CD1c-positive myeloid dendritic cell (primary cell): ENCODE measurements at regions not wholly inside any gene's neighbourhood (a gene's known extent, or its start where the extent isn't known, plus 50 kb on each side); places are given as distances from the start of the nearest gene placed in this dataset.

ENCODE experiments used
- DNase-seq: peaks from one replicate; pipeline ENCODE4 v3.0.0-alpha.2; 2016; ENCODE audit errors: extremely low spot score

DNA sequence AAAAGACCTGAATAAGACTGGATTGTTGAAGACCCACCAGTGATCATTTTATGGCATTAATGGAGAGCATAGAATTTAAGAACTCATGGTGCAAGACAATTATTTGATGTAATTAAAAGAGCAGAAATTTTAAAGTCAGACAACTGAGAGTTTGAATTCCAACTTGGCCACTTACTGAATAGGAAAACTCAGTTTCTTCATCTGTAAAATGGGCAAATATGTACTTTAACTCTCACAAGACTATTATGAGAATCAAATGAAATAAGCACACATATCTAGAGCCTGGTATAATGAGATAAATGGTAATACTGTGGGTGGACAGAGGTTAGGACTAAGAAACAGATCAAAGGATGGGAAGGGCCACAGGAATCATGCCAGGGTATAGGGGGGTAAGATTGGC, 88.0 kb downstream of the SOX9 start:
- no peak for DNase-seq

DNA sequence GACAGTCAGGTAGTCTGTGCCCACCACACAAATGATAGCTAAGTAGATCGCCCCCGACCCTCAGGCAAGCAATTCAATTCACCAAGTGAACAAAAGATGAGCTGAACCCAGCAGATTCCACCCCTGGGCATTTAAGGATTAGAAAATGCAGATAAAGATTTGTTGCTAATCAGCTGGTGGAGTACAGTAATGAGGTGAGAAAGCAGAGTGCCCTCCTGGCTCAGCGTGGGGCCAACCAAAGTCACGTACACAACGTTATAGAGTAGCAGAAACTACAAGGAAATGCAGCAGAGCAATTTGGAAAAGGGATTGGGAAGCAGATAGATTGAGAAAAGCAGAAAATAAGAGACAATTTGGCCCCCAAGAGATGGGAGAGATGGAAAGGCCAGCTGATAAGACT, 91.2 kb downstream of the SOX9 start:
- no peak for DNase-seq

DNA sequence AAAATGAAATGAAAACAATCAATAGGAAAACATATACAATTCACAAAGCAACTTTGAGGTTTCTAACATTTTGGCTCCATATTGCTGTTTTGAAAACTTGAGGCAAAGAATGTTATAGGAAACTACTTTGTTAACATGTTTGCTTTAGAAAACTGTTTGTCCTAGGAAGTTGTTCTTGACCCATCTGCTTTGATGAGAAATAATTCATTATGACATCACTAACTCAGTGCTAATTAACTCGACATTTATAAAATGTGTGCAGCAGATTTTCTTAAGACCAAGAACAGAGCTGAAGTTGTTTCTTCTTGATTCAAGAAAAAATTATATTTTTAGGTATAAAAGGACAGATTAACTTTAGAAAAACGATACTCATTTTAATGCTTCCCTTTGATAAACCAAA, 94.7 kb downstream of the SOX9 start:
- DNase-seq = no peak

DNA sequence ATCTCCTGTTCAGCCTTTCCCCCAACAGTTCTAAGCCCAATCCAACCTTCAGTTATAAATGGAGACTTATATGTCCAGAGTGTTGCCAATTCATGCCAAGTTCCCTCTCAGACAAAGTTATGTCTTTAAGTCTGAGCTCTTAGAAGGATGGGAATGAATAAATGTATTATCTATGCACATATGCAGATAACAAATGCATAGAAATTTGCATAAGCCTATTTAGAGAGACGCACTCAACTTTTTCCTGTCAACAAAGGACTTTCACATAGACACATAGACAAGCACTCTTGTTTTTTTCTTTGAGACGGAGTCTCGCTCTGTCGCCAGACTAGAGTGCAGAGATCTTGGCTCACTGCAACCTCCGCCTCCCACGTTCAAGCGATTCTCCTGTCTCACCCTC, 95.1 kb downstream of the SOX9 start:
- no peak for DNase-seq

DNA sequence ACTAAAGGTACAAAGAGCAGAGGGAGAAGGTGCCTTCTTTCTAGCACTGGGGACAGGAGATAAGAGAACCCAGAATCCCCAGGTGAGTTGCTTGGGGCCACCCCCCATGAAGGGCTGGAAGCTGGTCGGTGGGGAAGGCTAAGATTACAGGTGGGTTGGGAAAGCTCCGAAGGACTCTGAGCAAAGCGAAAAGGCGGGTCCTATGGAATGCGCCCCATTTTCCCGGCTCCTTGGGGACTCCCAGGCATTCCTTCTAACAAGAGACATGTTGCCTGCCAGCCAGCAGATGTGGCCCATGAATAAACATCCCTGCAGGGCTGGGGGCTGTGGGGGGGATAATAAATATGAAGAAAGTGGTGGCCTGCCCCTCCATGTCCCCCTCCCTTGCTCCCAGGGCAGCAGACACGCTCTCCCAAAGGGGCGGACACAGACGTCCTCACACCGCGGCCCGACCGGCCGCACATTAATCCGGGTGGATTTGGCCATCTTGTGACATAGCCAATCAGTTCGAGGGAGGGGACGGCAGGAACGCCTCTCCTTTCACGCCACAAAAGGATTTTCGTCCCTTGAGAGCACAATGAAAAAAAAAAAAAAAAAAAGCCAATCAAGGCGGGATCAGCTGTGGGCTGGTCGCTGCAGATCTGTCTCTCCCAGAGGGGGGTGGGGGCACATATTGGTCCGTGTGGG, 98.5 kb downstream of the SOX9 start:
- no peak for DNase-seq

DNA sequence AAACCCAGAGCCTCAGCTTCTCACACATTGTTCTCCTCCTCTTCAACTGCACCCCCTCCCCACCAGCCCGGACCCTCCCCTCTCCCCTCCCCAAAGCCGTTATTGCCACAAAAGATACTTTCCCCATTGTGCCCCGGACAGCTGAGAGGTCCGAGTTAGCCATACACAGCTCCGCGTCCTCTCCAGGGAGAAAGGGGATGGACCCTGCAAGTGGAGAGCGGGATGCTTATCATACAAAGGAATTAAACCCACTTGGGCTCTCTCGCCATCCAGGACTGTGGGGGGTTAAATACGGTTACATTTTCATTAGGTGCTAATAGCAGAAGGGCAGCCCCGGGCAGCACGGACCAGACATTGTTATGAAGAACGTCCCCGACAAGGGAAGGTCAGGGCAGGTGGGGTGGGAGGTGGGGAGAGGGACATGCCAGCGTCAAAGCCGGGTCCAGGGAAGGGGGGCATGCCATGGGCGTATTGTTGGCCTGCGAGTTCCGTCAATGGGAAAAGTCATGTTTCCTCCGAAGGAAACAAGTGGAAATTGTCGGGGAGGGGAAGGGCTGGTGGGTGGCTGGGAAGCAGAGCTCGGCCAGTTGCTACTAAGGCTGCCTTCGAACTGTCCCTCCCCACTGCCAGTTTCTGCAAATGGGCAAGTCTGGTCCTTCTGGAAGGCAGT, 99.1 kb downstream of the SOX9 start:
- DNase-seq = no peak

DNA sequence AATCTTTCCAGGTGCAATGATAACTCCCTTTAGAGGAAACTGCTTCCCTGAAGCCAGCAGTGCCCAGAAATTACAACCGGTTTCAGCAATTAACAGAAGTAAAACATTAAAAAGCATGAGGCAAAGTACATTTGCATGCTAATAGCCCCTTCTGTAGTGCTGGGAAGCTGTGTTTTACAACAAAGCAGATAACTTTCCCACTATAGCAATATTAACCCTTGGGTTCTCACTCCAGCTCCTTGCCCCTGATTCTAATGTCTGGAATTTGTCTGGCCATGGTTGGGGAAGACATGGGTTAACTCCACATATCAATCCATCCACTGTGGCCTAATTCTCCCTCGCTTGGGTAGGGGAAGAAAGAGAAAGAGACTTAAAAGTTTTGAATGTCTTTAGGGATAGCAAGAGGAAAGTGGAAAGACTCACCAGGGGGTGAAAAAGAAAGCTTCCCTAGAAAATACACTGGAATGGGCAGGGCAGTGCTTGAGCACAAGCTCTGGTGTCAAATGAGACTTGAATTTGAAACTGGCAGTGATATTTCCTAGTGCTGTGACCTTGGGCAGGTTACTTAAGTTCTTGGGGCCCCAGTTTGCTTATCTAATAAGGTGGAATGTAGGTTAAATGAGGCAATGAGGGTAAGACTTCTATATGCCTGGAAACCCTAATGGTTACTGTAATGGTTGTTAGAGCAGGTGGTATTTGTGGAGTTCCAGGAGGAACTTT, 102.0 kb downstream of the SOX9 start:
- no peak for DNase-seq

DNA sequence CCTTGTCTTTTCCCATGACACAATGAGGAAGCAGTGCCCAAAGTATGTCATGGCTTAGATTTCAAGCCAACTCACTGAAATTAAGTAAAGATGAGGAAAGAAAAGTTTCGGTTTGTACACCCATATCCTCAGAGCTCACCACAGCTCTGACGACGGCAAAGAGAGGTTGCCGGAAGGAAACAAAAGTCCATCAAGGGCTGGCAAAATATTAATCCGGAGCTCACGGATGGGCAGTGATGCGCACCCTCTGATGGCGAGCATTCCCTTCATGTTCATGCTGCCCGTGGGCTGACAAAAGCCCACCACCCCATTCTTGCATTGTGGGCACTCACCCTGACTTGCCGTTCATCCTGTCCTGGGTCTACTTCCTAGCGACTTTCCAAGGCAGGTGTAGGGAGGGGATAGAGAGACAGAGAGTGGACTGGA, 103.1 kb downstream of the SOX9 start:
- DNase-seq = no peak

DNA sequence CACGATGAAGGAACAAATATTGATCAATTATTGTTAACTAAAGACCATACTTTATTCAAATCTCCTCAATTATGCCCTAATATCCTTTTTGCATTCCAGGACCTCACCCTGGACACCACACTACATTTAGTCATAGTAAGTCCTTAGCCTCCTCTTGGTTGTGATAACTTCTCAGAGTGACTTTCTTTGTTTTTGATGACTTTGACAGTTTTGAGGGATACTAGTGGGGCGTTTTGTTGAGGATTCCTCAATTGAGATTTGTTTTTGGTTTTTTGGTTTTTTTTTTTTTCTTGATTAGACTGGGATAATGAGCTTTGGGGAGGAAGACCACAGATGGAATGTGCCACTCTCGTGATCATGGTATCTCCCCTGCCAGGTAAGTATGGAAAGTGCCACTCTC, 105.5 kb downstream of the SOX9 start:
- DNase-seq = no peak

DNA sequence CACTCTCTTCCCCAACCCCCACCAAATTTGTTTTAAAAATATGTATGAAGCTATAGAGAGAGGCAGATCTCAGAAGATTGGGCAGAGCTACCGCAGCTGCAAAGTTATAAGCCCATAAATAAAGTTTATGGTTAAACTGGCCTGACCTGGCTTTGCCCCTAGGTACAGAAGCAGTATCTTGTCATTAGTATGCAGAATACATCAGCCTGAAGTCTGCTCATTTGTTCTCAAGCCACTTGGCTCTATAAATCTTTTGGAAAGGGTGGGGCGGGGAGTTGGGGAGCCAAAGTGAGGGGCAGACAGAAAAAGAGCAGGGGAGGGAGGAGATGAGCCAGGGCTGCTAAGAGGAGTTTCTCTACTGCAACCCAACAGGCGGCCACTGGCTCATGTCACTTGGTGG, 113.2 kb downstream of the SOX9 start:
- no peak for DNase-seq

DNA sequence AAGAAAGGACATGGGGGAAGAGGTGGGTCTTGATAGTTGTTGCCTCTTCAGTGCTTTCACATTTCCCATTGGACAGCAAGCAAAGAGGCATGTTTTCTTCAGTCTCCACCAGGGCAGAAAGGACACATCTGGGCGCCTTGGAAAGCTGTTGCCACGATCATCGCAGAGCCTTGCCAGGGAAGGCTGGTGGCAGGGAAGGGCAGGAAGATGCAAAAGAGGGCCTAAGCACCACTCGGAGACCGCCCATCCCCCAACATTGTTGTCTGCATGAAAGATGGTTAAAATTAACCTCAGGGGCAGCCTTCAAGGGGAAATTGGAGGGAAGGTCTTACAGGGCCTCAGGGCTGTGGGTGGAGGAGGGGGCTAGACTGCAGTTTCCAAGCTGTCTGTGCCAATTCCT, 114.2 kb downstream of the SOX9 start:
- no peak for DNase-seq

DNA sequence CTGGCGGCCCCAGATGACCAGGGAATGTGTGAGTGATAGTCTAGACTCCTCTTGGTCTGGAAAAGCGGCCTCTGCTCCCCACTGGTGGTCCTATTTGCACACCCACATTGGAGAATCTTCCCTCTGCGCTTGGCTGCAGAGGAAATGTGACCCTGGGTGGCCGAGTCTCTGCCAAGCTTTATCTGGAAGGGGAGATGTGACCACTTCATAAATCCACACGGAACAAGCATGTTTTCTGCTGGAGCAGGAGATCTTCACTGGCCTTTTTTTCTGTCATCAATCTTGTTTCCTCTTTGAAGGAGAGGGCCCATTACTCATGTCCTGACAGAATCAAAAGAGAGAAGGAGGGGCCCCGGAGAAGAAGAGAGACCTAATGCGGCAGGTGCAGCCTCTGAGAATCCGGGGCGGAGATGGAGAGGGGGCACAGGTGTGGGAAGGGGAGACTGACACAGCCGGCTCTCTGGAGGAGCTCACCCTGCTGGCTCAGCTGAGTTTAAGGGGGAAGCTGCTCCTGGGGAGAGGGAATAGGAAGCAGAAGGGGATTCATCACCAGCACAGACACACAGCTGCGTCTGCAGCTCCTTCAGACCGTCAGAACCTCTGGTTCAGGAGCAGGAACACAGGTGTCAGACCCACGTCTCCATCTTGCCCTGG, 116.3 kb downstream of the SOX9 start:
- no peak for DNase-seq

DNA sequence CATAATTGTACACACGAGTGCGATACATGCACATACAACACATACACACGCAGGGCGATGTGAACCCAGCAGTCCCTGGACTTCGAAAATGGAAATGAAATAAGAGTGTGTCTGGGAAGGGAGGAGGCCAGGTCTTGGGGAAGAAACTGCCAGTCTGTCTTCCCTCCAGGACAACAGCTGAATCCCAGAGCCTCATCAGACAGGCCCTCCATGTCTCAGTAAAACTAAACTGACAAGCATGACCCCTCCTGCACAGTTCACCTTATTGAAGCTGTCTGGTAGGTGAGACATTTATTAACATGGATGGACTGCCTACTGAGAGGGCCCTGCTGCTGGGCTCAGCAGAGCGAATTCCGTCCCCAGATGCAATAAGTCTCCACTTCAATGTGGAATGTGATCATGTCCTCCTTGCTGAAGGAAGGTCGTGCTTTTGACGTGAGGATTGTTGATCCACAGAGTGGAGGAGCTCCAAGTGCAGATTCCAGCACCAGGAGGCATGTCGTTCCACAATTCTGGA, 117.4 kb downstream of the SOX9 start:
- no peak for DNase-seq

DNA sequence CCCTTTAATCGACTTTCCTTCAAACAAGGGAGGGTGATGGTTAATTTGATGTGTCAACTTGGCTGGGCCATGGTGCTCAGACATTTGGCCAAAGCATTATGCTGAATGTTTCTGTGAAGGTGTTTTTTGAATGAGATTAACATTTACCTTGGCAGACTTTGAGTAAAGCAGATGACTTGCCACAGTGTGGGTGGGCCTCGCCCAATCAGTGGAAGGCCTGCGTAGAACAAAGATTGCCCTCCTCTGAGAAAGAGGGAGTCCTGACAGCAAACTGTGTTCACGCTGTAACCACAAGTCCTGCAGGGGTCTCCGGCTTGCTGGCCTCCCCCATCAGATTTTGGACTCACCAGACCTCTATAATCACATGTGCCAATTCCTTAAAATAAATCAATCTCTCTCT, 118.7 kb downstream of the SOX9 start:
- DNase-seq = no peak

DNA sequence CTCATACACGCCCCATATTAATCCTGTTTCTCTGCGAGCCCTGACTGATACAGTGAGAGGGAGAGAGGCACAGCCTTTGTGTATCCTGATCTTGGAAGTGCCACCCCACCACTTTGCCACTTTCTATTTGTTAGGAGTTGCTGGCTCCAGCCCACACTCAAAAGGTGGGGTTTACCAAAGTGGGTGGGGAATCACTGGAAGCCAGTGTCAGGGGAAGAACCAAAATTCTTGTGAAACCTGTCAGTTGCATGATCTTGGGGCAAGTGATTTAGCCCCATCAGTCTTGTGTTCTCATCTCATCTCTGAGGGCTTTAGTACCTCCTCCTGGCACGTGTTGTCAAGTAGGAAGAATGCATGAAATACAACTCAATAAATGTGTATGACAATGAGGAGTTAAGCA, 119.5 kb downstream of the SOX9 start:
- no peak for DNase-seq

DNA sequence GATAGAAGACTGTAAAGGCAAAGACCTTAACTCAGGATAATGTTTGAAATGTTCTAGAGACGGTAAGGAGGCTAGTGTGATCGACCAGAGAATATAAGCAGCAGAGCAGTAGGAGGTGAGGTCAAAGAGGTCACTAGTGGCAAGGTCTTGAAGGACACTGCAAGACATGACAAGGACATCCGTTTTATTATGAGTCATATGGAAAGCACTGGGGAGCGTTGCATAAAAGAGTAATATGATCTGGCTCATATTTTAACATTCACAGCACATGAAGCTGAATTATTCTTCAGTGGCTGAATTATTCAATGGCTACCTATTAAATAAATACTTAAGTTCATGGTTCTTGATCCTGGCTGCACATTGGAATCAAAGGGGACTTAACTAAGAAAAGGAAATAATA, 123.7 kb downstream of the SOX9 start:
- DNase-seq = no peak

DNA sequence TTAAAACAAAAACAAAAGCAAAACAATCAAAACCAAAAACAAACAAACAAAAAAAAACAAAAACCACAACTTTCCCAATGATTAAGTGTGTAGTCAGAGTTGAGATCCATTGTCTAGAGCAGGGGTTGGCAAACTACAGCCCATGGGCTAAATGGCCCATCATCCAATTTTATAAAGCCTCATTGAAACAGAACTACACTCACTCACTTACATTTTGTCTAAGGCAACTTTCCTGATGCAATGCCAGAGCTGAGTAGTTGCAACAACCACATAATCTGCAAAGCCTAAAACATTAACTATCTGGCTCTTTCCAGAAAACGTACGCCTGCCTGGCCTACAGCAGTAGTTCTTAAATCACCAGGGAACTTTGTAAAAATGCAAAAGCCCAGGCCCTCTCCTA, 124.1 kb downstream of the SOX9 start:
- DNase-seq = no peak

DNA sequence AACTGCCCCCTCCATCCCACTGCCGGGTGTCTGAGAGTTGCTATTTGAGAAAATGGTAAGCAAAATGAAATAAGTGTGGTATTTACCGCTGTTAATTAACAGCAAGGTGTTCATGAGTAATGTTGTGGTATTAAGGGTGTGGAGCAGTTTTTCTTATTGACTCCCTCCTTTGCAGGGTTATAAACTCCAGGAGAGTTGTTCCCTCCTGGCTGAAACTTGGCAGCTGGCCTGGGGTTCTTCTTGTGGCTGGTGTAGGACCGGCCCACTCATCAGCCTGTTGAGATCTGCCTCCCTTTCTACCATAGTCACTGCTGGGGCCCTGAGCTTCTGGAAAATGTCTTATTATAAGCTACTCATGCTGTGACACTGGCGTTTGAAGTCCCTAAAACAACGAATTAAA, 128.6 kb downstream of the SOX9 start:
- DNase-seq = no peak

DNA sequence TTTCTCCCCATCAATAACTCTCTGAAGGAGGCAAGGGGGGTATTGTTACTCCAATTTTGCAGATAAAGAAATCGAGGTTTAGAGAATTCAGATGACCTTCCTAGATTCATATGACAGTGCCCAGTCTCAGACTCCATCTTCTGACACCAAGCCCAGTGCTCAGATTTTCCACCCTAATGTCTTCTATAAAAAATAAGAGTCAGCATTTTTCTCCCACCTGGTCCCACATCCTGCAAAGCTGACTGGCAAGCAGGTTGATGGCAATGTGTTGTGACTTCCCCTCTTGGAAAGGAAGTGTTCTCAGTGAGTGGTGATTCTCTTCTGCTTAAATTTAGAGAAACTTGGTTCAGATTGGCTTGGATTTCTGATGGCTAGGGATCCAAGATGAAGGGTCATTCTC, 129.4 kb downstream of the SOX9 start:
- DNase-seq = no peak

DNA sequence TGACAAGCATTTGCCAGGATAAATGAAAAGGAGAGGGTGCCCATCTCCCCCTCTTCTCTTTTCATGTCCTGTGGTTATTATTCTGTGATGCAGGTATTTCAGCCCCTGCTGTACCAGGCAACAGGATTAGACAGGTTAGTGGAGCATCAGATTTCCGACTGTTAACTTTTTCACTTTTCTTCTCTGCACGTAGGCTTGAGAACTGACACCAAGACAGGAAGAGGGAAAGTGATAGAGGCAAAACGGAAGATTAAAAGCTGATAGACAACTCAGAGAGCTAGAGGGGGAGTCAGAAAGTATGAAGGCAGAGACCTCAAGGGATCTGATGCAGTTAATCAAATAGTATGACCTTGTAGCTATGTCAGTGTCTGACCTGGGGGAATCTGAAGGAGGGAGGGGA, 132.8 kb downstream of the SOX9 start:
- no peak for DNase-seq

DNA sequence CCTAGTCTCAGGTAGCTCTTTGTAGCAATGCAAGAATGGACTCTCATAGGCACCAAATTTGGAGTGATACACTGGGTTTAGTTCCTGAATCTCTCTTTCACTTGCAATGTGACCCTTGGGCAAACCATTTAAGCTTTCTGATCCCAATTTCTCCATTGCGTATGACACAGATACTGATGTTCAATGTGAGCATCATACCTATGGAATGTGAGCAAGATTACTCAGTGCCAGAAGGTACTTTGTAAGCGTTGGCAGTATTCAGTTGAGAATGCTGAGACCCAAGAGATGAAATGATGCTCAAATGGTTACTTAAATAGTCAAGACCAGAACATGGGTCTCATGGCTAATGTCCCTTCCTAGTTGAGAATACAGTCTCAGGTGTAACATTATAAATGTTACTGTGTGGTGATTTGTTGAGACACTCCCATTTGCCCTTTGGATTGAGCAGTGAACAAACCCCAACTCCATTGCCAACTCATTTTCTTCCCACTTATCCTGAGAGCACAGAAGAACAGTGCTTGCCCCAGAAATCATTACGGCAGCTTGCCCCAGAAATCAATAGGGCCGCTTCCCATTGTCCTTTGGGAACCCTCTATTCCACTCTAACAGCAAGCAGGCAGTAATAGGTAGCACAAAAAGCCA, 134.1 kb downstream of the SOX9 start:
- DNase-seq = no peak

DNA sequence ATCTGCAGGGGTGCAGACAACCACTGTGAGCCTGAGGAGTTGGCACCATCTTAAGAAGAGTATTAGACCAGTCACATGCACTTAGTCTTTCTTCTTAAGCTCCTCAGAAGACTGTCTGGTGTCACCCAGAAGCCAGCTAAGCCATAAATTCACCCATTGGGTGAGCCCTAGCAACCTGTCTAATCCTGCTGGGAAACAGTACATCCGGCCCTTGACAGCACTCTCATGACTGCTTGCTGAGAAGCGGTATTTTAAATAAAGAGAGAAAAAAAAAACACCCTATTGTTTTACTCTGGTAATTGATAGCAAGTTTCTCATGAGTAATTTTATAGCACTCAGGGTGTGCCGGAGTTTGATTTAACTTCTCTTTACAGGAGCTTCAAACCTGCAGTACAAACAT, 134.7 kb downstream of the SOX9 start:
- DNase-seq = no peak
